GM13977 (cell line): ENCODE measurements at regions not wholly inside any gene's neighbourhood (a gene's known extent, or its start where the extent isn't known, plus 50 kb on each side); places are given as distances from the start of the nearest gene placed in this dataset.

Experiments
- DNase-seq: peaks from one replicate; pipeline ENCODE4 v3.0.0; 2012; ENCODE audit warnings: low spot score
- CTCF ChIP-seq: IDR thresholded peaks from 2 replicates; pipeline ENCODE4 v1.5.1; 2012; ENCODE audit warnings: mild to moderate bottlenecking, control low read depth; ENCODE audit not compliant: insufficient read depth; ENCODE audit errors: extremely low read depth, missing control alignments
- in situ Hi-C: fragments of 300-500 bp; cut with MboI; formaldehyde crosslinking; loops from one replicate; pipeline ENCODE4 v1.12.0; 2022; ENCODE audit warnings: low sequenced_read_pairs, low pct_unique_long_range_greater_than_20kb, mixed read lengths, inconsistent platforms; ENCODE audit not compliant: unreplicated experiment

- TF ChIP-seq CTCF: no peak
- no peak for DNase-seq
- in situ Hi-C loops: no loop called here
Measured at GRCh38 chr13:106100171-106100919, 435.1 kb downstream of the EFNB2 start.

- DNase-seq: no peak
- TF ChIP-seq CTCF: no peak
- in situ Hi-C loops: no loop called here
Measured at GRCh38 chr13:106099765-106100164, 435.7 kb downstream of the EFNB2 start.

GRCh38 chr13:106098778-106099177 is 436.7 kb downstream of the EFNB2 start:
- in situ Hi-C loops: no loop called here
- TF ChIP-seq CTCF: no peak
- DNase-seq: no peak

GRCh38 chr13:106096661-106097092 is 438.8 kb downstream of the EFNB2 start:
- no peak for DNase-seq
- in situ Hi-C loops: no loop called here
- TF ChIP-seq CTCF: no peak

GRCh38 chr13:106095919-106096318 is 439.5 kb downstream of the EFNB2 start:
- DNase-seq: no peak
- in situ Hi-C loops: no loop called here
- TF ChIP-seq CTCF: no peak

GRCh38 chr13:106095406-106095805 is 440.1 kb downstream of the EFNB2 start:
- no peak for TF ChIP-seq CTCF
- in situ Hi-C loops: no loop called here
- DNase-seq: no peak
